ENCODE measurements at regions not wholly inside any gene's neighbourhood (a gene's known extent, or its start where the extent isn't known, plus 50 kb on each side); places are given as distances from the start of the nearest gene placed in this dataset.

DNA sequence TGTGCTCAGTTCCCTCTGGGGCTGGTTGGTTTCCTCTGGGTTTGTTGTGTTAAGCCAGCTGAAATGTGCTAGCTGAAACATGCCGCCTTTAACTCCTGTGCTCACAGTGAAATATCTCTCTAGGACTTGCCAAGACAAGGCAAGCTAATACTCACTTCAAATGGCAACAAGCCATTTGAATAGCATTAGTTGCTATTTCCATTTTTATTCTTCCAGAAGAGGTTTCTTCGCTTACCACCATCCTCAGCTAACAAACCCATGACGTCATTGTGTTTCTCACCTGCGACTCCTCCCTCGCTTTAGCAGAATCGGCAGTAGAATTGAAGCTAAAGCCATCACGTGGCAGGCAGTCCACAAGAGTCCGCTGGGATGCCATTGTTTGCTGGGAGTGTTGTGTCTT lies 61.3 kb downstream of the ZNF22 start:
- peaks cover 8 to 20% of the 10 kb centered on the region in 2 experiments for H3K27me3 ChIP-seq (ENCODE audit: control insufficient read depth in 2 of 2, insufficient read depth in 2 of 2, low read length in 2 of 2)
- CTCF ChIA-PET (ENCODE audit: low intra/inter-chr PET ratio), result no interaction called here
- H3K9me3 ChIP-seq (replicated peaks; ENCODE audit: control insufficient read depth, insufficient read depth, low read depth, low read length), result no peaks in the 10 kb centered on the region
- H3K36me3 ChIP-seq (ENCODE audit: control insufficient read depth, insufficient read depth, low read length), result no peaks in the 10 kb centered on the region
- ATAC-seq, result no peak
- no peaks in the 10 kb centered on the region for H3K9me1 ChIP-seq (ENCODE audit: control insufficient read depth, insufficient read depth, low read length)
- H2AFZ ChIP-seq (ENCODE audit: low read depth, low read length), result no peak overlapping the region
- BruUV-seq (replicated peaks), result no TSS peak
- peak; percentile 19 for FAIRE-seq
- no peak for DNase-seq (ENCODE audit: extremely low read depth in 1 of 4, low spot score in 3 of 4)
- H3K79me2 ChIP-seq (ENCODE audit: control insufficient read depth, insufficient read depth, low read length), result no peaks in the 10 kb centered on the region
- H3K9ac ChIP-seq (ENCODE audit: insufficient read depth in 1 of 2, low read depth in 2 of 2, low read length in 2 of 2), result no peak overlapping the region
- 1% methylated on average over 8 of the region's 8 CpGs for WGBS (ENCODE audit: insufficient coverage, low coverage, missing lambda C conversion rate)
- no peaks in the 10 kb centered on the region for H3K4me1 ChIP-seq (replicated peaks in 1 of 2; ENCODE audit: control insufficient read depth in 2 of 2, insufficient read depth in 2 of 2, low read length in 2 of 2)
- H3K27ac ChIP-seq (ENCODE audit: extremely low read depth, low read depth, low read length), result no peak overlapping the region
- POLR2A ChIA-PET, result interaction anchor here (0.6 to 1.2 kb wide), 3 partner anchors 10 to 137 kb away, joined by 3 to 5 read pairs (median 5); no protein-coding TSS in a partner anchor
- in situ Hi-C loops (cut with MboI), result no loop called here
- no peak overlapping the region for H3K4me3 ChIP-seq
- H4K20me1 ChIP-seq (replicated peaks; ENCODE audit: control insufficient read depth, insufficient read depth, low read length), result no peaks in the 10 kb centered on the region
- no peak overlapping the region for H3K4me2 ChIP-seq (ENCODE audit: insufficient read depth, low read length)
- intact Hi-C loops (cut with micrococcal nuclease), result no loop called here
- TF ChIP-seq, protein P1, sequence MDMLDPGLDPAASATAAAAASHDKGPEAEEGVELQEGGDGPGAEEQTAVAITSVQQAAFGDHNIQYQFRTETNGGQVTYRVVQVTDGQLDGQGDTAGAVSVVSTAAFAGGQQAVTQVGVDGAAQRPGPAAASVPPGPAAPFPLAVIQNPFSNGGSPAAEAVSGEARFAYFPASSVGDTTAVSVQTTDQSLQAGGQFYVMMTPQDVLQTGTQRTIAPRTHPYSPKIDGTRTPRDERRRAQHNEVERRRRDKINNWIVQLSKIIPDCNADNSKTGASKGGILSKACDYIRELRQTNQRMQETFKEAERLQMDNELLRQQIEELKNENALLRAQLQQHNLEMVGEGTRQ (CRISPR knock-in tag; IDR thresholded peaks at IDR 0.05), result 0 out of 2 replicates have a peak, but pooled peaks have one; percentile 5
- TF ChIP-seq, protein P2, sequence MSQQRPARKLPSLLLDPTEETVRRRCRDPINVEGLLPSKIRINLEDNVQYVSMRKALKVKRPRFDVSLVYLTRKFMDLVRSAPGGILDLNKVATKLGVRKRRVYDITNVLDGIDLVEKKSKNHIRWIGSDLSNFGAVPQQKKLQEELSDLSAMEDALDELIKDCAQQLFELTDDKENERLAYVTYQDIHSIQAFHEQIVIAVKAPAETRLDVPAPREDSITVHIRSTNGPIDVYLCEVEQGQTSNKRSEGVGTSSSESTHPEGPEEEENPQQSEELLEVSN (IDR thresholded peaks at IDR 0.05; ENCODE audit: borderline replicate concordance in 1 of 2, extremely low read depth in 1 of 2, insufficient read depth in 1 of 2, insufficient read length in 1 of 2, low read depth in 1 of 2, low read length in 1 of 2, poor library complexity in 1 of 2, severe bottlenecking in 1 of 2), result peak in 1 of 2 experiments; percentile 49
- TF ChIP-seq ATF1 (CRISPR knock-in tag; IDR thresholded peaks at IDR 0.05) (no peak), ATF1 (tag; IDR thresholded peaks at IDR 0.05) (peak; percentile 64), ZNF584 (CRISPR knock-in tag; IDR thresholded peaks at IDR 0.05; ENCODE audit: low read depth) (no peak), ZSCAN29 (IDR thresholded peaks at IDR 0.05) (no peak), FOS (IDR thresholded peaks at IDR 0.05; ENCODE audit: extremely low read depth, insufficient read length) (no peak), NR3C1 (CRISPR knock-in tag; IDR thresholded peaks at IDR 0.05) (no peak), CBX1 (IDR thresholded peaks at IDR 0.05; ENCODE audit: low read depth) (no peak), JUNB (CRISPR knock-in tag; conservative IDR thresholded peaks at IDR 0.05) (peak; percentile 71)
- TF ChIP-seq, protein P3, sequence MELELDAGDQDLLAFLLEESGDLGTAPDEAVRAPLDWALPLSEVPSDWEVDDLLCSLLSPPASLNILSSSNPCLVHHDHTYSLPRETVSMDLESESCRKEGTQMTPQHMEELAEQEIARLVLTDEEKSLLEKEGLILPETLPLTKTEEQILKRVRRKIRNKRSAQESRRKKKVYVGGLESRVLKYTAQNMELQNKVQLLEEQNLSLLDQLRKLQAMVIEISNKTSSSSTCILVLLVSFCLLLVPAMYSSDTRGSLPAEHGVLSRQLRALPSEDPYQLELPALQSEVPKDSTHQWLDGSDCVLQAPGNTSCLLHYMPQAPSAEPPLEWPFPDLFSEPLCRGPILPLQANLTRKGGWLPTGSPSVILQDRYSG (tag; conservative IDR thresholded peaks at IDR 0.05; ENCODE audit: low read depth), result no peak

Data from K562 (cell line).